K562 (cell line): ENCODE measurements at regions not wholly inside any gene's neighbourhood (a gene's known extent, or its start where the extent isn't known, plus 50 kb on each side); places are given as distances from the start of the nearest gene placed in this dataset.

ENCODE experiments used
- ATAC-seq: fragments of 200-7000 bp; cut with Tn5 transposase; 3 replicates; pipeline ENCODE4 v1.9.1; 2020; ENCODE audit warnings: moderate library complexity
- BruUV-seq: library from RNA; stranded (reverse); fragments of 400-500 nt; replicated peaks from 2 replicates; lab custom pipeline; 2021; lab: Mats Ljungman, UMichigan
- CTCF ChIA-PET: fragments of 300-600 bp; formaldehyde crosslinking; extraction: SDS; loops from one replicate; lab custom pipeline; 2021; ENCODE audit warnings: low intra/inter-chr PET ratio; lab: Yijun Ruan, JAX
- POLR2A ChIA-PET: fragments of 300-600, 350-650 bp; sonication (Branson Sonifier 250); formaldehyde crosslinking; extraction: SDS; loops from one replicate; lab custom pipeline; 2021; ENCODE audit warnings: antibody characterized with exemption, inconsistent platforms; lab: Yijun Ruan, JAX
- DNase-seq, 4 experiments: peaks; one replicate each; pipeline versions ENCODE4 v3.0.0 to v3.0.0-alpha.2; 2011 to 2018; ENCODE audit warnings: low spot score in 3 of 4, mixed read lengths in 3 of 4; ENCODE audit errors: extremely low read depth in 1 of 4
- FAIRE-seq: peaks from 2 replicates; lab custom pipeline; 2011; peaks lifted over from hg19 to GRCh38; lab: Jason Lieb, UNC
- H2AFZ ChIP-seq: 2 replicates; pipeline ENCODE4 v1.6.0; 2011; ENCODE audit warnings: low read depth, low read length, control low read depth, inconsistent platforms
- H3K27ac ChIP-seq: fragments of 200-600 bp; 3 replicates; pipeline ENCODE4 v1.8.0; 2011; ENCODE audit warnings: low read depth, mild to moderate bottlenecking, control low read depth, inconsistent platforms, low read length, moderate library complexity, mixed read lengths; ENCODE audit errors: extremely low read depth
- H3K27me3 ChIP-seq, 2 experiments: fragments of 300-600 bp in 1 of 2; 2 replicates in 1 of 2; 3 replicates in 1 of 2; pipeline versions ENCODE4 v1.6.0 to v1.8.0; 2011; ENCODE audit warnings: inconsistent platforms in 2 of 2, low read length in 2 of 2, mild to moderate bottlenecking in 1 of 2, mixed read lengths in 1 of 2, moderate library complexity in 1 of 2; ENCODE audit not compliant: control insufficient read depth in 2 of 2, insufficient read depth in 2 of 2
- H3K36me3 ChIP-seq: fragments of 300-600 bp; 3 replicates; pipeline ENCODE4 v1.8.0; 2011; ENCODE audit warnings: mild to moderate bottlenecking, low read length, inconsistent platforms; ENCODE audit not compliant: control insufficient read depth, insufficient read depth
- H3K4me1 ChIP-seq, 2 experiments: fragments of 200-600 bp in 1 of 2; replicated peaks in 1 of 2; 2 replicates in 1 of 2; 3 replicates in 1 of 2; pipeline versions ENCODE4 v1.5.1 to v1.8.0; 2011; ENCODE audit warnings: inconsistent platforms in 2 of 2, low read length in 2 of 2, mild to moderate bottlenecking in 1 of 2, mixed read lengths in 1 of 2, moderate library complexity in 1 of 2; ENCODE audit not compliant: control insufficient read depth in 2 of 2, insufficient read depth in 2 of 2
- H3K4me2 ChIP-seq: 2 replicates; pipeline ENCODE4 v1.6.1; 2011; ENCODE audit warnings: low read length, control low read depth, inconsistent platforms, mixed read lengths; ENCODE audit not compliant: insufficient read depth
- H3K4me3 ChIP-seq: fragments of 200-600 bp; sonication (generic), shearing (Covaris generic); 2 replicates; pipeline ENCODE4 v1.5.1; 2016; ENCODE audit warnings: control low read depth, inconsistent platforms
- H3K79me2 ChIP-seq: fragments of 200-600 bp; 3 replicates; pipeline ENCODE4 v1.8.0; 2011; ENCODE audit warnings: low read length, inconsistent platforms; ENCODE audit not compliant: control insufficient read depth, insufficient read depth
- H3K9ac ChIP-seq, 2 experiments: 2 replicates each; pipeline versions ENCODE4 v1.6.0 to v1.6.1; 2011; ENCODE audit warnings: low read depth in 2 of 2, low read length in 2 of 2, control low read depth in 1 of 2, inconsistent platforms in 1 of 2, mild to moderate bottlenecking in 1 of 2, mixed read lengths in 1 of 2; ENCODE audit not compliant: insufficient read depth in 1 of 2
- H3K9me1 ChIP-seq: one replicate; pipeline ENCODE4 v1.6.0; 2011; ENCODE audit warnings: inconsistent platforms, mild to moderate bottlenecking, low read length, moderate library complexity; ENCODE audit not compliant: control insufficient read depth, insufficient read depth
- H3K9me3 ChIP-seq: replicated peaks from 2 replicates; pipeline ENCODE4 v1.5.1; 2011; ENCODE audit warnings: low read depth, low read length, inconsistent platforms; ENCODE audit not compliant: control insufficient read depth, insufficient read depth
- H4K20me1 ChIP-seq: replicated peaks from 2 replicates; pipeline ENCODE4 v1.6.1; 2011; ENCODE audit warnings: low read length, inconsistent platforms, mixed read lengths; ENCODE audit not compliant: control insufficient read depth, insufficient read depth
- ERF ChIP-seq: fragments of 450-650 bp; formaldehyde crosslinking; IDR thresholded peaks from 2 replicates; pipeline ENCODE4 v1.4.0; 2020; ENCODE audit warnings: mild to moderate bottlenecking, mixed read lengths
- FIP1L1 ChIP-seq: fragments of 200-400 bp; formaldehyde crosslinking; IDR thresholded peaks from 2 replicates; pipeline ENCODE4 v1.6.1; 2018; ENCODE audit warnings: mild to moderate bottlenecking, low read depth, low read length; ENCODE audit not compliant: poor library complexity, severe bottlenecking
- GTF3C2 ChIP-seq: IDR thresholded peaks from 3 replicates; pipeline ENCODE4 v1.6.1; 2011; ENCODE audit warnings: borderline replicate concordance, mild to moderate bottlenecking, moderate library complexity; ENCODE audit not compliant: insufficient read length; ENCODE audit errors: extremely low read depth
- NR2C1 ChIP-seq, 2 experiments: fragments of 450-650 bp; IDR thresholded peaks; 2 replicates each; pipeline ENCODE4 v1.6.1; 2017; ENCODE audit warnings: mild to moderate bottlenecking in 2 of 2, antibody characterized with exemption in 1 of 2, inconsistent platforms in 1 of 2, missing compliant biosample characterization in 1 of 2, missing genetic modification characterization in 1 of 2
- PRPF4 ChIP-seq: fragments of 200-400 bp; formaldehyde crosslinking; IDR thresholded peaks from one replicate; pipeline ENCODE4 v1.6.1; 2017; ENCODE audit warnings: low read length, low read depth, mild to moderate bottlenecking; ENCODE audit not compliant: insufficient read depth, poor library complexity, severe bottlenecking
- ZKSCAN1 ChIP-seq: fragments of 150-350 bp; IDR thresholded peaks from 2 replicates; pipeline ENCODE4 v1.6.1; 2016; ENCODE audit warnings: low read depth, low read length
- ZNF57 ChIP-seq: fragments of 450-650 bp; formaldehyde crosslinking; IDR thresholded peaks from 2 replicates; pipeline ENCODE4 v1.4.0; 2020; ENCODE audit warnings: mild to moderate bottlenecking, moderate library complexity
- WGBS: fragments of 100-300 bp; shearing (Covaris generic); methylation state at CpG from one replicate; pipeline ENCODE4 v1.1.6; 2016; ENCODE audit warnings: low coverage, mixed read lengths; ENCODE audit not compliant: insufficient coverage; ENCODE audit errors: missing lambda C conversion rate; 5-methylcytosine and 5-hydroxymethylcytosine counted together
- in situ Hi-C: fragments of 300-500 bp; cut with MboI; formaldehyde crosslinking; loops from 4 replicates; pipeline ENCODE4 v1.15.0; 2018; ENCODE audit warnings: inconsistent platforms, mixed read lengths
- intact Hi-C: fragments of 100-400 bp; cut with micrococcal nuclease; formaldehyde crosslinking; loops from 2 replicates; pipeline ENCODE4 v1.14.2; 2022
- TF ChIP-seq, protein P1 (sequence below): sonication (generic); formaldehyde crosslinking; IDR thresholded peaks from 2 replicates; pipeline ENCODE4 v1.8.0; 2023; ENCODE audit warnings: mild to moderate bottlenecking, missing genetic modification reagents
- TF ChIP-seq, protein P2 (sequence below): fragments of 450-650 bp; conservative IDR thresholded peaks from 2 replicates; pipeline ENCODE4 v1.6.1; 2016; ENCODE audit warnings: missing genetic modification characterization, low read depth, mild to moderate bottlenecking, missing compliant biosample characterization, moderate library complexity
- TF ChIP-seq, protein P3 (sequence below): fragments of 250-450 bp; sonication (Bioruptor Pico); IDR thresholded peaks from 2 replicates; pipeline ENCODE4 v1.8.0; 2022; ENCODE audit warnings: inconsistent platforms

DNA sequence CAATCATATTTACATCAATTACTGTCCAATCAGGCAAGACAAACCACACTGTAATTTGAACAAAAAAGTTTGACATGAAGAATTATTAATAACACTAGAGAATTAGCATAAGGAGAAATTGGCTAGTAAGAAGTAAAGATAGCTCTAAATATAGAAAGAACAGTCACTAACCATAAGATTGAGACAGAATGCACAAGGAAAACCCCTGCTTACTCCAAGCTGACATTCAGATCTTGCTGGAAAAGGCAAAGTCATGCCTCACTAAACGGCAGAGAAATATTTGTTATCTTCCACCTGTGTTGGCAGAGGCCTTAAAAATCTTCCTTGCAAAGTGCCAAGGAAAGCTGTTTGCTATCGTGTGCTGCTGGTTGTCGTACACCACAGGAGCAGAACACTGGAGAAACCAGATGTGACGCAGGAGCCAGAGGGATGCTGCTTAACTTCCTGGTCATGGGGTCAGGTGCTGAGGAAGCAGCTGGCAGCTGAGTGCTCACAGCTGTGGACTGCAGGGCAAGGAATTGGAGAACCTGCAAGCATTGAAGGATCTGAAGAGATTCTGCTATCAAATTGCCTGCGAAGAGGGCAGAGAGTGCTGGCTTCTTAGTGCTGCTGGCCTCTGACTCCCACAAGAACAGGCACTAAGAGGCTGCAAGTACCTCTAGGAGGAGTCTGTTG, 1323.3 kb downstream of the LRFN5 start:
- ATAC-seq (no peak), DNase-seq (no peak), FAIRE-seq (no peak)
- no peaks in the 10 kb centered on the region for H3K9me3 ChIP-seq
- no peak for TF ChIP-seq GTF3C2
- TF ChIP-seq ZKSCAN1, result no peak
- TF ChIP-seq ZNF57 (CRISPR knock-in tag), result no peak
- TF ChIP-seq ERF (CRISPR knock-in tag), result no peak
- no peak for TF ChIP-seq FIP1L1
- TF ChIP-seq, protein P1, sequence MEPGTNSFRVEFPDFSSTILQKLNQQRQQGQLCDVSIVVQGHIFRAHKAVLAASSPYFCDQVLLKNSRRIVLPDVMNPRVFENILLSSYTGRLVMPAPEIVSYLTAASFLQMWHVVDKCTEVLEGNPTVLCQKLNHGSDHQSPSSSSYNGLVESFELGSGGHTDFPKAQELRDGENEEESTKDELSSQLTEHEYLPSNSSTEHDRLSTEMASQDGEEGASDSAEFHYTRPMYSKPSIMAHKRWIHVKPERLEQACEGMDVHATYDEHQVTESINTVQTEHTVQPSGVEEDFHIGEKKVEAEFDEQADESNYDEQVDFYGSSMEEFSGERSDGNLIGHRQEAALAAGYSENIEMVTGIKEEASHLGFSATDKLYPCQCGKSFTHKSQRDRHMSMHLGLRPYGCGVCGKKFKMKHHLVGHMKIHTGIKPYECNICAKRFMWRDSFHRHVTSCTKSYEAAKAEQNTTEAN, result no peak
- TF ChIP-seq, protein P2, sequence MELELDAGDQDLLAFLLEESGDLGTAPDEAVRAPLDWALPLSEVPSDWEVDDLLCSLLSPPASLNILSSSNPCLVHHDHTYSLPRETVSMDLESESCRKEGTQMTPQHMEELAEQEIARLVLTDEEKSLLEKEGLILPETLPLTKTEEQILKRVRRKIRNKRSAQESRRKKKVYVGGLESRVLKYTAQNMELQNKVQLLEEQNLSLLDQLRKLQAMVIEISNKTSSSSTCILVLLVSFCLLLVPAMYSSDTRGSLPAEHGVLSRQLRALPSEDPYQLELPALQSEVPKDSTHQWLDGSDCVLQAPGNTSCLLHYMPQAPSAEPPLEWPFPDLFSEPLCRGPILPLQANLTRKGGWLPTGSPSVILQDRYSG (tag), result no peak
- TF ChIP-seq, protein P3, sequence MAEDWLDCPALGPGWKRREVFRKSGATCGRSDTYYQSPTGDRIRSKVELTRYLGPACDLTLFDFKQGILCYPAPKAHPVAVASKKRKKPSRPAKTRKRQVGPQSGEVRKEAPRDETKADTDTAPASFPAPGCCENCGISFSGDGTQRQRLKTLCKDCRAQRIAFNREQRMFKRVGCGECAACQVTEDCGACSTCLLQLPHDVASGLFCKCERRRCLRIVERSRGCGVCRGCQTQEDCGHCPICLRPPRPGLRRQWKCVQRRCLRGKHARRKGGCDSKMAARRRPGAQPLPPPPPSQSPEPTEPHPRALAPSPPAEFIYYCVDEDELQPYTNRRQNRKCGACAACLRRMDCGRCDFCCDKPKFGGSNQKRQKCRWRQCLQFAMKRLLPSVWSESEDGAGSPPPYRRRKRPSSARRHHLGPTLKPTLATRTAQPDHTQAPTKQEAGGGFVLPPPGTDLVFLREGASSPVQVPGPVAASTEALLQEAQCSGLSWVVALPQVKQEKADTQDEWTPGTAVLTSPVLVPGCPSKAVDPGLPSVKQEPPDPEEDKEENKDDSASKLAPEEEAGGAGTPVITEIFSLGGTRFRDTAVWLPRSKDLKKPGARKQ (CRISPR knock-in tag), result no peak
- TF ChIP-seq PRPF4, result no peak
- no peak for TF ChIP-seq NR2C1 (IDR thresholded peaks at IDR 0.05)
- no peak for TF ChIP-seq NR2C1 (tag; IDR thresholded peaks at IDR 0.05)
- no peak overlapping the region for H3K4me3 ChIP-seq
- H3K4me2 ChIP-seq, result no peak overlapping the region
- ChIA-PET CTCF (no interaction called here), POLR2A (no interaction called here)
- H2AFZ ChIP-seq, result no peak overlapping the region
- H3K36me3 ChIP-seq, result no peaks in the 10 kb centered on the region
- 0% methylated on average over 5 of the region's 5 CpGs for WGBS
- in situ Hi-C loops, result no loop called here
- no peaks in the 10 kb centered on the region for H3K79me2 ChIP-seq
- no peak overlapping the region for H3K9ac ChIP-seq
- H3K9me1 ChIP-seq, result no peaks in the 10 kb centered on the region
- no peaks in the 10 kb centered on the region for H4K20me1 ChIP-seq
- H3K4me1 ChIP-seq, result no peaks in the 10 kb centered on the region
- no peaks in the 10 kb centered on the region for H3K27me3 ChIP-seq
- H3K27ac ChIP-seq, result no peak overlapping the region
- intact Hi-C loops, result no loop called here
- no TSS peak for BruUV-seq
